H9 (cell line): ENCODE measurements at regions not wholly inside any gene's neighbourhood (a gene's known extent, or its start where the extent isn't known, plus 50 kb on each side); places are given as distances from the start of the nearest gene placed in this dataset.

Experiments used
- DNase-seq: peaks from one replicate; pipeline ENCODE4 v3.0.0-alpha.2; 2017
- H2AFZ ChIP-seq: one replicate; pipeline ENCODE4 v1.6.1; 2013; ENCODE audit warnings: mild to moderate bottlenecking, low read length, control low read depth, moderate library complexity
- H2AK5ac ChIP-seq: 2 replicates; pipeline ENCODE4 v1.6.1; 2013; ENCODE audit warnings: low read length, control low read depth, mixed read lengths; ENCODE audit not compliant: insufficient read length
- H2BK120ac ChIP-seq: one replicate; pipeline ENCODE4 v1.6.1; 2013; ENCODE audit warnings: low read depth, mild to moderate bottlenecking, low read length, control low read depth, inconsistent platforms; ENCODE audit not compliant: poor library complexity, severe bottlenecking
- H2BK12ac ChIP-seq: 2 replicates; pipeline ENCODE4 v1.6.1; 2013; ENCODE audit warnings: low read length, control low read depth, mixed read lengths, low read depth; ENCODE audit not compliant: insufficient read length
- H2BK15ac ChIP-seq: 2 replicates; pipeline ENCODE4 v1.6.1; 2013; ENCODE audit warnings: low read depth, low read length, control low read depth
- H2BK20ac ChIP-seq: one replicate; pipeline ENCODE4 v1.6.1; 2013; ENCODE audit warnings: low read depth, mild to moderate bottlenecking, low read length, control low read depth, inconsistent platforms; ENCODE audit not compliant: poor library complexity, severe bottlenecking
- H2BK5ac ChIP-seq: 2 replicates; pipeline ENCODE4 v1.6.1; 2013; ENCODE audit warnings: low read length, control low read depth, mixed read lengths; ENCODE audit not compliant: insufficient read length
- H3K14ac ChIP-seq: 2 replicates; pipeline ENCODE4 v1.6.1; 2013; ENCODE audit warnings: low read length, control low read depth; ENCODE audit not compliant: insufficient read depth
- H3K18ac ChIP-seq: 2 replicates; pipeline ENCODE4 v1.6.1; 2013; ENCODE audit warnings: low read depth, mild to moderate bottlenecking, mixed read lengths, low read length, control low read depth; ENCODE audit not compliant: insufficient read length
- H3K23ac ChIP-seq: 2 replicates; pipeline ENCODE4 v1.6.1; 2013; ENCODE audit warnings: low read length, control low read depth, mixed read lengths, low read depth; ENCODE audit not compliant: insufficient read length
- H3K23me2 ChIP-seq: 2 replicates; pipeline ENCODE4 v1.6.1; 2013; ENCODE audit warnings: low read depth, mild to moderate bottlenecking, mixed read lengths, low read length, control low read depth; ENCODE audit not compliant: insufficient read length, poor library complexity, severe bottlenecking
- H3K27ac ChIP-seq: 2 replicates; pipeline ENCODE4 v1.5.1; 2013; ENCODE audit warnings: low read length, control low read depth, mixed read lengths, low read depth; ENCODE audit not compliant: insufficient read length
- H3K27me3 ChIP-seq: 2 replicates; pipeline ENCODE4 v1.6.1; 2013; ENCODE audit warnings: low read length, control low read depth, inconsistent platforms; ENCODE audit not compliant: insufficient read depth
- H3K4ac ChIP-seq: 2 replicates; pipeline ENCODE4 v1.6.1; 2013; ENCODE audit warnings: low read depth, mild to moderate bottlenecking, control low read depth, inconsistent platforms, low read length, moderate library complexity
- H3K4me1 ChIP-seq: 2 replicates; pipeline ENCODE4 v1.6.1; 2013; ENCODE audit warnings: low read length, control low read depth, inconsistent platforms; ENCODE audit not compliant: insufficient read depth
- H3K4me2 ChIP-seq: 2 replicates; pipeline ENCODE4 v1.6.1; 2013; ENCODE audit warnings: low read length, control low read depth, mixed read lengths; ENCODE audit not compliant: insufficient read length, insufficient read depth
- H3K56ac ChIP-seq: 2 replicates; pipeline ENCODE4 v1.6.1; 2013; ENCODE audit warnings: low read depth, mild to moderate bottlenecking, mixed read lengths, low read length, control low read depth; ENCODE audit not compliant: insufficient read length
- H3K79me1 ChIP-seq: 2 replicates; pipeline ENCODE4 v1.6.1; 2013; ENCODE audit warnings: low read depth, mild to moderate bottlenecking, moderate library complexity, low read length, control low read depth, inconsistent platforms; ENCODE audit not compliant: insufficient read depth, poor library complexity, severe bottlenecking
- H3K79me2 ChIP-seq: 2 replicates; pipeline ENCODE4 v1.6.1; 2013; ENCODE audit warnings: low read length, control low read depth, inconsistent platforms; ENCODE audit not compliant: insufficient read depth
- H3K9ac ChIP-seq: 2 replicates; pipeline ENCODE4 v1.6.1; 2013; ENCODE audit warnings: low read length, control low read depth, mixed read lengths; ENCODE audit not compliant: insufficient read length; ENCODE audit errors: extremely low read depth
- H3K9me3 ChIP-seq: one replicate; pipeline ENCODE4 v1.6.1; 2013; ENCODE audit warnings: low read depth, low read length, inconsistent platforms; ENCODE audit not compliant: control insufficient read depth
- H3T11ph ChIP-seq: one replicate; pipeline ENCODE4 v1.6.1; 2013; ENCODE audit warnings: mild to moderate bottlenecking, low read length, control low read depth, inconsistent platforms
- H4K20me1 ChIP-seq: one replicate; pipeline ENCODE4 v1.6.1; 2013; ENCODE audit not compliant: control insufficient read depth, insufficient read length, insufficient read depth
- H4K5ac ChIP-seq: 2 replicates; pipeline ENCODE4 v1.6.1; 2013; ENCODE audit warnings: low read depth, mild to moderate bottlenecking, mixed read lengths, low read length, control low read depth; ENCODE audit not compliant: insufficient read length
- H4K8ac ChIP-seq: replicated peaks from 2 replicates; pipeline ENCODE4 v1.6.1; 2013; ENCODE audit warnings: low read length, control low read depth, mixed read lengths, low read depth; ENCODE audit not compliant: insufficient read length
- H4K91ac ChIP-seq: 2 replicates; pipeline ENCODE4 v1.6.1; 2013; ENCODE audit warnings: low read depth, mild to moderate bottlenecking, moderate library complexity, mixed read lengths, low read length, control low read depth; ENCODE audit not compliant: insufficient read length
- H3K27ac Mint-ChIP-seq, 3 experiments: 2 replicates in 2 of 3; 3 replicates in 1 of 3; pipeline ENCODE4 v1.8.0; 2020 to 2021; ENCODE audit warnings: mixed read lengths in 3 of 3, mild to moderate bottlenecking in 1 of 3, moderate library complexity in 1 of 3
- H3K27me3 Mint-ChIP-seq: 2 replicates; pipeline ENCODE4 v1.8.0; 2021; ENCODE audit warnings: low read depth, mild to moderate bottlenecking, moderate library complexity, mixed read lengths
- H3K36me3 Mint-ChIP-seq, 3 experiments: 2 replicates in 2 of 3; 3 replicates in 1 of 3; pipeline ENCODE4 v1.8.0; 2020 to 2021; ENCODE audit warnings: low read depth in 3 of 3, mixed read lengths in 3 of 3; ENCODE audit not compliant: insufficient read depth in 1 of 3
- H3K4me1 Mint-ChIP-seq, 2 experiments: 2 replicates each; pipeline ENCODE4 v1.8.0; 2020; ENCODE audit warnings: mixed read lengths in 2 of 2
- H3K4me3 Mint-ChIP-seq, 2 experiments: 2 replicates in 1 of 2; 3 replicates in 1 of 2; pipeline ENCODE4 v1.8.0; 2020 to 2021; ENCODE audit warnings: mild to moderate bottlenecking in 2 of 2, mixed read lengths in 2 of 2, moderate library complexity in 1 of 2
- H3K9me3 Mint-ChIP-seq, 2 experiments: 2 replicates in 1 of 2; 3 replicates in 1 of 2; pipeline ENCODE4 v1.8.0; 2020; ENCODE audit warnings: mild to moderate bottlenecking in 2 of 2, mixed read lengths in 2 of 2, moderate library complexity in 1 of 2
- CTCF ChIP-seq: fragments of 200-600 bp; sonication (generic); conservative IDR thresholded peaks from 3 replicates; pipeline ENCODE4 v1.8.0; 2021; ENCODE audit warnings: antibody characterized with exemption, mild to moderate bottlenecking

- Histone ChIP-seq H2AK5ac (no peak overlapping the region), H3K27ac (no peak overlapping the region), H3K18ac (no peak overlapping the region), H3K23me2 (no peaks in the 10 kb centered on the region), H2AFZ (no peak overlapping the region), H3K79me2 (no peaks in the 10 kb centered on the region), H3T11ph (no peak overlapping the region), H3K9ac (no peak overlapping the region), H4K20me1 (no peaks in the 10 kb centered on the region), H3K4ac (no peak overlapping the region), H3K14ac (no peak overlapping the region), H3K27me3 (no peaks in the 10 kb centered on the region), H2BK120ac (no peak overlapping the region), H2BK15ac (no peak overlapping the region), H3K23ac (no peak overlapping the region), H2BK5ac (no peak overlapping the region), H3K4me2 (no peak overlapping the region), H4K91ac (no peak overlapping the region), H3K79me1 (no peaks in the 10 kb centered on the region), H4K5ac (no peak overlapping the region), H3K56ac (no peak overlapping the region), H2BK20ac (no peak overlapping the region), H3K9me3 (no peaks in the 10 kb centered on the region), H4K8ac (no peak overlapping the region), H3K4me1 (no peaks in the 10 kb centered on the region; the same call in 1 of the 2 replicates), H2BK12ac (no peak overlapping the region)
- Mint-ChIP-seq H3K4me3 (no peak overlapping the region), H3K9me3 (no peaks in the 10 kb centered on the region), H3K27ac (no peak overlapping the region), H3K4me1 (peaks cover 0 to 3% of the 10 kb centered on the region in 2 experiments; a peak in 1 of 4 replicates), H3K36me3 (no peaks in the 10 kb centered on the region), H3K27me3 (no peaks in the 10 kb centered on the region)
- DNase-seq, result no peak
- no peak for TF ChIP-seq CTCF
These were observed 302.2 kb upstream of the ESRRG start for GRCh38 chr1:217025381-217025780.
